ENCODE measurements at regions not wholly inside any gene's neighbourhood (a gene's known extent, or its start where the extent isn't known, plus 50 kb on each side); places are given as distances from the start of the nearest gene placed in this dataset.

DNA sequence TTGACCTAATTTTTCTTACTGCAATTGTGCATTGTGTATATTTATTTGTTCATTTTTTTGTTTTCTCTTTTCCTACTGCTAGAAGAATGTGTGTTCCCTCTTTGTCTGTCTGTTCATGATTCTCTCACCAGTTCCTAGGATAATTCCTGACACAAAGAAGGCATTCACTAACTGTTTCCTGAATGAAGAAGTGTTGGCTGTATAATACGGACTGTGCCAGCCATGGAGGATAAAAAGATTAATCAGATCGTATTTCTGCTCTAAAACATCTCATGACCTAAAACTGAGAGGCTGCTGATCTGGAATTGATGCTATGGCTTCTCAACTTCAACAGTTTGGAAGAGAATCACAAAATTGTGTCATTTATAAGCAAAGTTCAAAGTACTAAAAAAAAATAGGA, 563.1 kb upstream of the FRG1 start:
- Histone ChIP-seq H3K9me3 (no peaks in the 10 kb centered on the region), H3K27me3 (no peaks in the 10 kb centered on the region), H3K4me3 (no peak overlapping the region), H3K27ac (no peak overlapping the region), H3K36me3 (no peaks in the 10 kb centered on the region), H3K4me1 (no peaks in the 10 kb centered on the region)
- TF ChIP-seq, protein P1, sequence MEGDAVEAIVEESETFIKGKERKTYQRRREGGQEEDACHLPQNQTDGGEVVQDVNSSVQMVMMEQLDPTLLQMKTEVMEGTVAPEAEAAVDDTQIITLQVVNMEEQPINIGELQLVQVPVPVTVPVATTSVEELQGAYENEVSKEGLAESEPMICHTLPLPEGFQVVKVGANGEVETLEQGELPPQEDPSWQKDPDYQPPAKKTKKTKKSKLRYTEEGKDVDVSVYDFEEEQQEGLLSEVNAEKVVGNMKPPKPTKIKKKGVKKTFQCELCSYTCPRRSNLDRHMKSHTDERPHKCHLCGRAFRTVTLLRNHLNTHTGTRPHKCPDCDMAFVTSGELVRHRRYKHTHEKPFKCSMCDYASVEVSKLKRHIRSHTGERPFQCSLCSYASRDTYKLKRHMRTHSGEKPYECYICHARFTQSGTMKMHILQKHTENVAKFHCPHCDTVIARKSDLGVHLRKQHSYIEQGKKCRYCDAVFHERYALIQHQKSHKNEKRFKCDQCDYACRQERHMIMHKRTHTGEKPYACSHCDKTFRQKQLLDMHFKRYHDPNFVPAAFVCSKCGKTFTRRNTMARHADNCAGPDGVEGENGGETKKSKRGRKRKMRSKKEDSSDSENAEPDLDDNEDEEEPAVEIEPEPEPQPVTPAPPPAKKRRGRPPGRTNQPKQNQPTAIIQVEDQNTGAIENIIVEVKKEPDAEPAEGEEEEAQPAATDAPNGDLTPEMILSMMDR (IDR thresholded peaks at IDR 0.05) = no peak
- TF ChIP-seq POLR2AphosphoS5 (IDR thresholded peaks at IDR 0.05; ENCODE audit: insufficient read depth in 1 of 2, low read depth in 1 of 2) (no peak), POLR2A (IDR thresholded peaks at IDR 0.05) (no peak)
- DNase-seq (ENCODE audit: extremely low spot score in 2 of 2) = no peak
- intact Hi-C loops (cut with DNase I) = no loop called here

DNA sequence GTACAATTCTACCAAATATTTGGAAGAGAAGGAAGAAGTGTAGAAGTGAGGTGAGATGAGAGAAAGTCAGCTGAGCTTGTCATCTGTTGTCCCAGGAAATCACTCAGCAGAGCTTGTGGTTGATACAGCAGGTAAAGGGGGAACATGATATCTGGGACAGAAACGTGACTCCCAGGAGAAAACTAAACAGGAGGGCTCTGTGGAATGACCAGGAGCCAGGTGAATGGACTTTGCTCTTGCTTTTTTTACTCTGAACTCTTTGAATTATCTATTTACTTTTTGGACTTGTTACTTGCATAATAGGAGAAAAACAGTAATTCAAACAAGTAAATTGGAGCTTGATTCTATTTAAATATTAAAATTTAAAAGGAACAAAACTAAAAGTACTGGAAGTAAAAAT, 555.6 kb upstream of the FRG1 start:
- H3K9me3 ChIP-seq = no peaks in the 10 kb centered on the region
- no peak overlapping the region for H3K4me3 ChIP-seq
- no peak overlapping the region for H3K27ac ChIP-seq
- intact Hi-C loops (cut with DNase I) = no loop called here
- TF ChIP-seq, protein P1 (IDR thresholded peaks at IDR 0.05) = no peak
- no peak for TF ChIP-seq POLR2A (IDR thresholded peaks at IDR 0.05)
- TF ChIP-seq POLR2AphosphoS5 (IDR thresholded peaks at IDR 0.05; ENCODE audit: insufficient read depth in 1 of 2, low read depth in 1 of 2) = no peak
- H3K4me1 ChIP-seq = no peaks in the 10 kb centered on the region
- no peaks in the 10 kb centered on the region for H3K27me3 ChIP-seq
- no peak for DNase-seq (ENCODE audit: extremely low spot score in 2 of 2)
- H3K36me3 ChIP-seq = no peaks in the 10 kb centered on the region

DNA sequence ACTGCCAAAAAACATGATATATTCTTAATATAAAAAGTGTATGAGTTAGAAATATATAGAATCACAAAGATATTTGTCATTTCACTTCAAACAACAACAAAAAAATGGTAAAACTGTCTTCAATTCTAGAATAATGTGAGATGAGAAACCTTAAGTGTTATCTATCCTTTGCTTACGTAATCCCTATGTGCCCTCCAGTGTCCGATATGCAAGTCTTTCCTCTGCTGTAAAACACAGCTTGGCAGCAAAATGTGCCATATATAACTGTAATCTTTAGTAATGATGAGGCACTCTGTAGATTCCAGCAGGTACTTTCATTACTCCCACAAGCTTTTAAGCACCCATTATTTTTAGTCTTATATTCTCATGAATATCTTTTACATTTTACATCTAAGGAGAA, 555.1 kb upstream of the FRG1 start:
- no peaks in the 10 kb centered on the region for H3K4me1 ChIP-seq
- no peaks in the 10 kb centered on the region for H3K9me3 ChIP-seq
- intact Hi-C loops (cut with DNase I) = no loop called here
- H3K27ac ChIP-seq = no peak overlapping the region
- no peak overlapping the region for H3K4me3 ChIP-seq
- TF ChIP-seq POLR2AphosphoS5 (IDR thresholded peaks at IDR 0.05; ENCODE audit: insufficient read depth in 1 of 2, low read depth in 1 of 2) (no peak), POLR2A (IDR thresholded peaks at IDR 0.05) (no peak)
- TF ChIP-seq, protein P1 (IDR thresholded peaks at IDR 0.05) = no peak
- no peaks in the 10 kb centered on the region for H3K36me3 ChIP-seq
- no peak for DNase-seq (ENCODE audit: extremely low spot score in 2 of 2)
- H3K27me3 ChIP-seq = no peaks in the 10 kb centered on the region

DNA sequence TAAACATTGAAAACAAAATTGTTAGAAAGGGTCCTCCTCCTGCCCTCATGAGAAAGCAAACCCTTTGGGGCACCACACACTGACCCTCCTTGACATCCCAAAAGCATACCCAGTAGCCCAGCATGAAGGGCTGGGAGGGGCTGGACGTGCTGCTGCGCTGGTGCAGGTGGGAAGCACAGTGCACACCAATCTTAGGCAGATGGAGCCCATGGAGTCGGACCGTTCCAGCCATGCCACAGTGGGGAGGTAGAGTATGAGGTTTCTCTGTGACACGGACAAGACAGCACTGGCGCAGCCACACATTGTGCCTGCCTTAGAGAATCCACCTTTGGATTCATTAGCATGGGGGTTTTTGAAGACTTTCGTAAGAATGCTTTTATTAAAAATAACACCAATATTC, 544.2 kb upstream of the FRG1 start:
- Histone ChIP-seq H3K27me3 (no peaks in the 10 kb centered on the region), H3K4me1 (no peaks in the 10 kb centered on the region), H3K27ac (no peak overlapping the region), H3K4me3 (no peak overlapping the region), H3K36me3 (no peaks in the 10 kb centered on the region), H3K9me3 (no peaks in the 10 kb centered on the region)
- intact Hi-C loops (cut with DNase I) = no loop called here
- no peak for DNase-seq (ENCODE audit: extremely low spot score in 2 of 2)
- no peak for TF ChIP-seq POLR2AphosphoS5 (IDR thresholded peaks at IDR 0.05; ENCODE audit: insufficient read depth in 1 of 2, low read depth in 1 of 2)
- TF ChIP-seq, protein P1 (IDR thresholded peaks at IDR 0.05) = no peak
- no peak for TF ChIP-seq POLR2A (IDR thresholded peaks at IDR 0.05)

DNA sequence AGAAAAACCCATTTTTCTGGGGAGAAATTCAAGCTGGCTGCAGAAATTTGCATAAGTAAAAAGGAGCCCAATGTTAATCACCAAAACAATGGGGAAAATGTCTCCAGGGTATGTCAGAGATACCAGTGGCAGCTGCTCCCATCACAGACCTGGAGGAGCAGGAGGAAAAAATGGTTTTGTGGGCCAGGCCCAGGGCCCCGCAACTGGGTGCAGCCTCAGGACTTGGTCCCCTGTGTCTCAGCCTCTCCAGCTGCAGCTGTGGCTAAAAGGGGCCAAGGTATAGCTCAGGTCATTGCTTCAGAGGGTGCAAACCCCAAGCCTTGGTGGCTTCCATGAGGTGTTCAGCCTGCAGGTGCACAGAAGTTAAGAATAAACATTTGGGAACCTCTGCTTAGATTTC, 536.4 kb upstream of the FRG1 start:
- DNase-seq (ENCODE audit: extremely low spot score in 2 of 2) = no peak
- intact Hi-C loops (cut with DNase I) = no loop called here

More for the DNA sequence above, 536.4 kb upstream of the FRG1 start:
- no peaks in the 10 kb centered on the region for H3K9me3 ChIP-seq
- H3K4me3 ChIP-seq = no peak overlapping the region
- no peaks in the 10 kb centered on the region for H3K4me1 ChIP-seq
- TF ChIP-seq POLR2A (IDR thresholded peaks at IDR 0.05) (no peak), POLR2AphosphoS5 (IDR thresholded peaks at IDR 0.05; ENCODE audit: insufficient read depth in 1 of 2, low read depth in 1 of 2) (no peak)
- TF ChIP-seq, protein P1 (IDR thresholded peaks at IDR 0.05) = no peak
- H3K27me3 ChIP-seq = no peaks in the 10 kb centered on the region
- no peaks in the 10 kb centered on the region for H3K36me3 ChIP-seq
- H3K27ac ChIP-seq = no peak overlapping the region
